ENCODE measurements at regions not wholly inside any gene's neighbourhood (a gene's known extent, or its start where the extent isn't known, plus 50 kb on each side); places are given as distances from the start of the nearest gene placed in this dataset.
"Not testable (repeated sequence)": the region's sequence is repeated elsewhere in the genome, so short reads cannot be mapped to it uniquely, and the experiment has no call there.

GRCh38 chr12:131599190-131600159 is 111.4 kb upstream of the SFSWAP start:
- H3K9me3 Mint-ChIP-seq: no peaks in the 10 kb centered on the region
- no peak overlapping the region for H3K27ac Mint-ChIP-seq
- no peak overlapping the region for H3K4me3 Mint-ChIP-seq
- TF ChIP-seq, protein P1, sequence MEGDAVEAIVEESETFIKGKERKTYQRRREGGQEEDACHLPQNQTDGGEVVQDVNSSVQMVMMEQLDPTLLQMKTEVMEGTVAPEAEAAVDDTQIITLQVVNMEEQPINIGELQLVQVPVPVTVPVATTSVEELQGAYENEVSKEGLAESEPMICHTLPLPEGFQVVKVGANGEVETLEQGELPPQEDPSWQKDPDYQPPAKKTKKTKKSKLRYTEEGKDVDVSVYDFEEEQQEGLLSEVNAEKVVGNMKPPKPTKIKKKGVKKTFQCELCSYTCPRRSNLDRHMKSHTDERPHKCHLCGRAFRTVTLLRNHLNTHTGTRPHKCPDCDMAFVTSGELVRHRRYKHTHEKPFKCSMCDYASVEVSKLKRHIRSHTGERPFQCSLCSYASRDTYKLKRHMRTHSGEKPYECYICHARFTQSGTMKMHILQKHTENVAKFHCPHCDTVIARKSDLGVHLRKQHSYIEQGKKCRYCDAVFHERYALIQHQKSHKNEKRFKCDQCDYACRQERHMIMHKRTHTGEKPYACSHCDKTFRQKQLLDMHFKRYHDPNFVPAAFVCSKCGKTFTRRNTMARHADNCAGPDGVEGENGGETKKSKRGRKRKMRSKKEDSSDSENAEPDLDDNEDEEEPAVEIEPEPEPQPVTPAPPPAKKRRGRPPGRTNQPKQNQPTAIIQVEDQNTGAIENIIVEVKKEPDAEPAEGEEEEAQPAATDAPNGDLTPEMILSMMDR (IDR thresholded peaks at IDR 0.05; ENCODE audit: unreplicated experiment): no peak
- DNase-seq (ENCODE audit: low spot score in 2 of 2, unreplicated experiment in 2 of 2): no peak
- peaks cover 31% of the 10 kb centered on the region for H3K27me3 Mint-ChIP-seq (ENCODE audit: low read depth)
- no peaks in the 10 kb centered on the region for H3K36me3 Mint-ChIP-seq
- no peaks in the 10 kb centered on the region for H3K4me1 Mint-ChIP-seq

- no peaks in the 10 kb centered on the region for H3K9me3 Mint-ChIP-seq
- no peak overlapping the region for H3K4me3 Mint-ChIP-seq
- H3K27ac Mint-ChIP-seq: no peak overlapping the region
- H3K36me3 Mint-ChIP-seq: no peaks in the 10 kb centered on the region
- H3K4me1 Mint-ChIP-seq: no peaks in the 10 kb centered on the region
- peaks cover 37% of the 10 kb centered on the region for H3K27me3 Mint-ChIP-seq (ENCODE audit: low read depth)
- no peak for DNase-seq (ENCODE audit: low spot score in 2 of 2, unreplicated experiment in 2 of 2)
- TF ChIP-seq, protein P1 (IDR thresholded peaks at IDR 0.05; ENCODE audit: unreplicated experiment): no peak
Measured at GRCh38 chr12:131600160-131600532, 110.7 kb upstream of the SFSWAP start.

DNA sequence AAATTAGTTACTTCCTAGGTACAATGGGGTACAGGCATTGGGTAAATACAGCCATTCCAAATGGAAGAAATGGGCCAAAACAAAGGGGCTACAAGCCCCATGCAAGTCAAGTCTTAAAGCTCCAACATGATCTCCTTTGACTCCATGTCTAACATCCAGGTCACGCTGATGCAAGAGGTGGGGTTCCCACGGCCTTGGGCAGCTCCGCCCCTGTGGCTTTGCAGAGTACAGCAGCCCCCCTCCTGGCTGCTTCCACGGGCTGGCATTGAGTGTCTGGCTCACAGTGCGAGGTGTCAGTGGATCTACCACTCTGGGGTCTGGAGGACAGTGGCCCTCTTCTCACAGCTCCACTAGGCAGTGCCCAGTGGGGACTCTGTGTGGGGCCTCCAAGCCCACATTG is 109.4 kb upstream of the SFSWAP start:
- not testable (repeated sequence) for H3K4me3 Mint-ChIP-seq; H3K4me1 Mint-ChIP-seq; H3K9me3 Mint-ChIP-seq; DNase-seq (ENCODE audit: low spot score in 2 of 2, unreplicated experiment in 2 of 2); H3K36me3 Mint-ChIP-seq; H3K27ac Mint-ChIP-seq
- peaks cover 50% of the 10 kb centered on the region for H3K27me3 Mint-ChIP-seq (ENCODE audit: low read depth)

GRCh38 chr12:131603106-131603938 is 107.6 kb upstream of the SFSWAP start:
- H3K4me3 Mint-ChIP-seq: no peak overlapping the region
- H3K9me3 Mint-ChIP-seq: no peaks in the 10 kb centered on the region
- no peaks in the 10 kb centered on the region for H3K4me1 Mint-ChIP-seq
- TF ChIP-seq, protein P1 (IDR thresholded peaks at IDR 0.05; ENCODE audit: unreplicated experiment): no peak
- H3K36me3 Mint-ChIP-seq: no peaks in the 10 kb centered on the region
- H3K27ac Mint-ChIP-seq: no peak overlapping the region
- H3K27me3 Mint-ChIP-seq (ENCODE audit: low read depth): peaks cover 61% of the 10 kb centered on the region
- no peak for DNase-seq (ENCODE audit: low spot score in 2 of 2, unreplicated experiment in 2 of 2)

- no peak for DNase-seq (ENCODE audit: low spot score in 2 of 2, unreplicated experiment in 2 of 2)
- Mint-ChIP-seq H3K9me3 (no peaks in the 10 kb centered on the region), H3K27ac (no peak overlapping the region), H3K4me3 (no peak overlapping the region), H3K27me3 (ENCODE audit: low read depth) (peaks cover 64% of the 10 kb centered on the region), H3K4me1 (peaks cover 1% of the 10 kb centered on the region), H3K36me3 (no peaks in the 10 kb centered on the region)
- TF ChIP-seq, protein P1 (IDR thresholded peaks at IDR 0.05; ENCODE audit: unreplicated experiment): no peak
Measured at GRCh38 chr12:131603939-131604795, 106.7 kb upstream of the SFSWAP start.
